Neural crest cell (in vitro differentiated cells): ENCODE measurements at regions not wholly inside any gene's neighbourhood (a gene's known extent, or its start where the extent isn't known, plus 50 kb on each side); places are given as distances from the start of the nearest gene placed in this dataset.

Experiments
- DNase-seq: peaks from one replicate; pipeline ENCODE4 v3.0.0; 2021; ENCODE audit warnings: low read depth, mixed read lengths, low spot score
- H3K27ac Mint-ChIP-seq: one replicate; pipeline ENCODE4 v1.8.0; 2021; ENCODE audit warnings: mild to moderate bottlenecking, mixed read lengths; ENCODE audit not compliant: unreplicated experiment
- H3K27me3 Mint-ChIP-seq: 2 replicates; pipeline ENCODE4 v1.8.0; 2021; ENCODE audit warnings: low read depth, mild to moderate bottlenecking, mixed read lengths
- H3K36me3 Mint-ChIP-seq: 2 replicates; pipeline ENCODE4 v1.8.0; 2021; ENCODE audit warnings: low read depth, mild to moderate bottlenecking, mixed read lengths
- H3K4me1 Mint-ChIP-seq: 2 replicates; pipeline ENCODE4 v1.8.0; 2021; ENCODE audit warnings: mixed read lengths
- H3K4me3 Mint-ChIP-seq: one replicate; pipeline ENCODE4 v1.8.0; 2021; ENCODE audit warnings: mild to moderate bottlenecking, mixed read lengths
- H3K9me3 Mint-ChIP-seq: 2 replicates; pipeline ENCODE4 v1.8.0; 2021; ENCODE audit warnings: mixed read lengths
- CTCF ChIP-seq: fragments of 200-600 bp; sonication (generic); conservative IDR thresholded peaks from 2 replicates; pipeline ENCODE4 v1.5.0; 2021; ENCODE audit warnings: antibody characterized with exemption, mild to moderate bottlenecking

GRCh38 chr6:67818322-67818721 is 816.8 kb upstream of the ADGRB3 start:
- peaks cover 9% of the 10 kb centered on the region for H3K36me3 Mint-ChIP-seq
- no peaks in the 10 kb centered on the region for H3K4me1 Mint-ChIP-seq

GRCh38 chr6:67815623-67816022 is 819.5 kb upstream of the ADGRB3 start:
- Mint-ChIP-seq H3K9me3 (peaks cover 14% of the 10 kb centered on the region), H3K4me1 (no peaks in the 10 kb centered on the region)
- DNase-seq, result no peak

More at GRCh38 chr6:67818322-67818721, 816.8 kb upstream of the ADGRB3 start:
- H3K4me3 Mint-ChIP-seq, result no peak overlapping the region
- no peak overlapping the region for H3K27ac Mint-ChIP-seq
- no peak for TF ChIP-seq CTCF
- H3K27me3 Mint-ChIP-seq, result no peaks in the 10 kb centered on the region
- H3K9me3 Mint-ChIP-seq, result peaks cover 15% of the 10 kb centered on the region
- no peak for DNase-seq

GRCh38 chr6:67814262-67814661 is 820.8 kb upstream of the ADGRB3 start:
- H3K9me3 Mint-ChIP-seq, result peaks cover 14% of the 10 kb centered on the region
- no peak overlapping the region for H3K4me3 Mint-ChIP-seq
- TF ChIP-seq CTCF, result no peak
- H3K27me3 Mint-ChIP-seq, result no peaks in the 10 kb centered on the region
- H3K36me3 Mint-ChIP-seq, result peaks cover 10% of the 10 kb centered on the region
- no peak overlapping the region for H3K27ac Mint-ChIP-seq
- H3K4me1 Mint-ChIP-seq, result no peaks in the 10 kb centered on the region
- DNase-seq, result no peak

More at GRCh38 chr6:67815623-67816022, 819.5 kb upstream of the ADGRB3 start:
- Mint-ChIP-seq H3K27ac (no peak overlapping the region), H3K27me3 (no peaks in the 10 kb centered on the region), H3K36me3 (peaks cover 10% of the 10 kb centered on the region), H3K4me3 (no peak overlapping the region)
- no peak for TF ChIP-seq CTCF

GRCh38 chr6:67812693-67813092 is 822.4 kb upstream of the ADGRB3 start:
- TF ChIP-seq CTCF, result no peak
- no peak overlapping the region for H3K27ac Mint-ChIP-seq
- H3K27me3 Mint-ChIP-seq, result no peaks in the 10 kb centered on the region
- H3K36me3 Mint-ChIP-seq, result peaks cover 10% of the 10 kb centered on the region
- H3K9me3 Mint-ChIP-seq, result peaks cover 14% of the 10 kb centered on the region
- H3K4me1 Mint-ChIP-seq, result no peaks in the 10 kb centered on the region
- H3K4me3 Mint-ChIP-seq, result no peak overlapping the region
- no peak for DNase-seq

- Mint-ChIP-seq H3K9me3 (peaks cover 14% of the 10 kb centered on the region), H3K27me3 (no peaks in the 10 kb centered on the region), H3K36me3 (peaks cover 10% of the 10 kb centered on the region), H3K4me1 (no peaks in the 10 kb centered on the region), H3K4me3 (no peak overlapping the region), H3K27ac (no peak overlapping the region)
- DNase-seq, result no peak
- TF ChIP-seq CTCF, result no peak
These were observed 823.0 kb upstream of the ADGRB3 start for GRCh38 chr6:67812125-67812524.
